WTC11 (cell line): ENCODE measurements at regions not wholly inside any gene's neighbourhood (a gene's known extent, or its start where the extent isn't known, plus 50 kb on each side); places are given as distances from the start of the nearest gene placed in this dataset.

Experiments used
- ATAC-seq: fragments of 200-7000 bp; cut with Tn5 transposase; 2 replicates; pipeline ENCODE4 v1.10.0; 2021; ENCODE audit warnings: mild to moderate bottlenecking, moderate library complexity
- CTCF ChIA-PET: fragments of 300-600 bp; sonication (Branson Sonifier 250); formaldehyde crosslinking; loops from one replicate; lab custom pipeline; 2021; ENCODE audit warnings: antibody characterized with exemption; lab: Charles Lee
- POLR2A ChIA-PET: fragments of 350-600 bp; sonication (Branson Sonifier 250); formaldehyde crosslinking; loops from one replicate; lab custom pipeline; 2021; ENCODE audit warnings: antibody characterized with exemption; lab: Charles Lee
- DNase-seq: peaks from one replicate; pipeline ENCODE4 v3.0.0; 2021; ENCODE audit warnings: low spot score
- H3K27ac Mint-ChIP-seq: 2 replicates; pipeline ENCODE4 v1.8.0; 2021; ENCODE audit warnings: mixed read lengths
- H3K27me3 Mint-ChIP-seq: 2 replicates; pipeline ENCODE4 v1.8.0; 2021; ENCODE audit warnings: low read depth, mild to moderate bottlenecking, moderate library complexity, mixed read lengths
- H3K36me3 Mint-ChIP-seq: 2 replicates; pipeline ENCODE4 v1.8.0; 2021; ENCODE audit warnings: mixed read lengths
- H3K4me1 Mint-ChIP-seq: 2 replicates; pipeline ENCODE4 v1.8.0; 2022; ENCODE audit warnings: mixed read lengths
- H3K4me3 Mint-ChIP-seq: 2 replicates; pipeline ENCODE4 v1.8.0; 2021; ENCODE audit warnings: mild to moderate bottlenecking, moderate library complexity, mixed read lengths
- H3K9me3 Mint-ChIP-seq: 2 replicates; pipeline ENCODE4 v1.8.0; 2021; ENCODE audit warnings: mixed read lengths
- ATF2 ChIP-seq: sonication (generic); formaldehyde crosslinking; IDR thresholded peaks from 2 replicates; pipeline ENCODE4 v1.8.1; 2022; ENCODE audit warnings: low read depth, missing genetic modification reagents, borderline replicate concordance
- ATF3 ChIP-seq: sonication (generic); formaldehyde crosslinking; conservative IDR thresholded peaks from 2 replicates; pipeline ENCODE4 v1.8.1; 2022; ENCODE audit warnings: mild to moderate bottlenecking, missing genetic modification reagents
- ATF6 ChIP-seq: sonication (generic); formaldehyde crosslinking; IDR thresholded peaks from 2 replicates; pipeline ENCODE4 v1.8.1; 2023; ENCODE audit warnings: mild to moderate bottlenecking, missing genetic modification reagents
- CREB1 ChIP-seq: sonication (generic); formaldehyde crosslinking; IDR thresholded peaks from 2 replicates; pipeline ENCODE4 v1.8.0; 2023; ENCODE audit warnings: mild to moderate bottlenecking, missing genetic modification reagents
- ESRRA ChIP-seq: sonication (generic); formaldehyde crosslinking; IDR thresholded peaks from 2 replicates; pipeline ENCODE4 v1.8.1; 2022; ENCODE audit warnings: mild to moderate bottlenecking, missing genetic modification reagents, borderline replicate concordance
- FOXP1 ChIP-seq: sonication (generic); formaldehyde crosslinking; IDR thresholded peaks from 2 replicates; pipeline ENCODE4 v1.8.0; 2022; ENCODE audit warnings: missing genetic modification reagents, mild to moderate bottlenecking, moderate library complexity, borderline replicate concordance
- HMGA2 ChIP-seq: fragments of 250-450 bp; sonication (Bioruptor Pico); IDR thresholded peaks from 2 replicates; pipeline ENCODE4 v1.4.0; 2021; ENCODE audit warnings: mild to moderate bottlenecking, moderate library complexity
- IRF1 ChIP-seq: sonication (generic); formaldehyde crosslinking; IDR thresholded peaks from 2 replicates; pipeline ENCODE4 v1.8.0; 2023; ENCODE audit warnings: missing genetic modification reagents
- NR1H2 ChIP-seq: sonication (generic); formaldehyde crosslinking; IDR thresholded peaks from 2 replicates; pipeline ENCODE4 v1.9.0; 2021; ENCODE audit warnings: mild to moderate bottlenecking, moderate library complexity, missing genetic modification reagents
- PRRX2 ChIP-seq: fragments of 250-450 bp; sonication (Bioruptor Pico); IDR thresholded peaks from 2 replicates; pipeline ENCODE4 v1.8.0; 2021; ENCODE audit warnings: mild to moderate bottlenecking
- SMAD4 ChIP-seq: sonication (generic); formaldehyde crosslinking; IDR thresholded peaks from 2 replicates; pipeline ENCODE4 v1.8.0; 2022; ENCODE audit warnings: mild to moderate bottlenecking, missing genetic modification reagents
- TCF7 ChIP-seq: sonication (generic); formaldehyde crosslinking; IDR thresholded peaks from 2 replicates; pipeline ENCODE4 v1.8.0; 2022; ENCODE audit warnings: mild to moderate bottlenecking, low read depth, missing genetic modification reagents, moderate library complexity
- TP53 ChIP-seq: sonication (generic); formaldehyde crosslinking; IDR thresholded peaks from 2 replicates; pipeline ENCODE4 v1.8.1; 2023; ENCODE audit warnings: mild to moderate bottlenecking, missing genetic modification reagents
- USF1 ChIP-seq: sonication (generic); formaldehyde crosslinking; IDR thresholded peaks from 2 replicates; pipeline ENCODE4 v1.8.0; 2022; ENCODE audit warnings: mild to moderate bottlenecking, missing genetic modification reagents
- USF2 ChIP-seq: sonication (generic); formaldehyde crosslinking; IDR thresholded peaks from 2 replicates; pipeline ENCODE4 v1.8.1; 2023; ENCODE audit warnings: mild to moderate bottlenecking, missing genetic modification reagents, moderate library complexity
- ZBTB21 ChIP-seq: sonication (generic); formaldehyde crosslinking; IDR thresholded peaks from 2 replicates; pipeline ENCODE4 v1.8.1; 2023; ENCODE audit warnings: mild to moderate bottlenecking, missing genetic modification reagents, borderline replicate concordance
- ZBTB43 ChIP-seq: sonication (generic); formaldehyde crosslinking; IDR thresholded peaks from 2 replicates; pipeline ENCODE4 v1.8.1; 2023; ENCODE audit warnings: mild to moderate bottlenecking, missing genetic modification reagents
- ZMAT4 ChIP-seq: fragments of 250-450 bp; sonication (Bioruptor Pico); IDR thresholded peaks from 2 replicates; pipeline ENCODE4 v1.9.0; 2021; ENCODE audit warnings: mild to moderate bottlenecking
- ZNF138 ChIP-seq: sonication (generic); formaldehyde crosslinking; conservative IDR thresholded peaks from 2 replicates; pipeline ENCODE4 v1.8.1; 2022; ENCODE audit warnings: mild to moderate bottlenecking, moderate library complexity, missing genetic modification reagents
- ZNF219 ChIP-seq: sonication (generic); formaldehyde crosslinking; IDR thresholded peaks from 2 replicates; pipeline ENCODE4 v1.8.0; 2023; ENCODE audit warnings: missing genetic modification reagents, mild to moderate bottlenecking, borderline replicate concordance
- ZNF423 ChIP-seq: fragments of 250-450 bp; sonication (Bioruptor Pico); IDR thresholded peaks from 2 replicates; pipeline ENCODE4 v2.1.2; 2022; ENCODE audit warnings: mild to moderate bottlenecking, moderate library complexity
- ZNF671 ChIP-seq: fragments of 250-450 bp; sonication (Bioruptor Pico); IDR thresholded peaks from 2 replicates; pipeline ENCODE4 v1.8.0; 2021; ENCODE audit warnings: mild to moderate bottlenecking

GRCh38 chr15:52857937-52858781 is 68.0 kb upstream of the ONECUT1 start (continued):
- TF ChIP-seq FOXP1 (CRISPR knock-in tag) (no peak), ZNF219 (CRISPR knock-in tag) (no peak), ZNF138 (CRISPR knock-in tag) (no peak)

GRCh38 chr15:52857471-52857870 is 67.3 kb upstream of the ONECUT1 start:
- CTCF ChIA-PET, result no interaction called here
- Mint-ChIP-seq H3K27me3 (no peaks in the 10 kb centered on the region; the same call in 1 of the 2 replicates), H3K4me3 (no peak overlapping the region), H3K4me1 (peaks cover 13% of the 10 kb centered on the region), H3K36me3 (no peaks in the 10 kb centered on the region), H3K27ac (no peak overlapping the region), H3K9me3 (no peaks in the 10 kb centered on the region)
- POLR2A ChIA-PET, result no interaction called here
- TF ChIP-seq ZNF671 (CRISPR knock-in tag), result no peak
- no peak for TF ChIP-seq ZMAT4
- no peak for TF ChIP-seq TP53 (CRISPR knock-in tag)
- peak; percentile 10; the same call in 1 of the 2 replicates for ATAC-seq
- DNase-seq, result no peak

GRCh38 chr15:52856286-52856685 is 66.2 kb upstream of the ONECUT1 start:
- no peaks in the 10 kb centered on the region for H3K9me3 Mint-ChIP-seq
- no peak overlapping the region for H3K4me3 Mint-ChIP-seq
- H3K4me1 Mint-ChIP-seq, result peaks cover 10% of the 10 kb centered on the region
- H3K36me3 Mint-ChIP-seq, result no peaks in the 10 kb centered on the region
- H3K27ac Mint-ChIP-seq, result no peak overlapping the region
- no peaks in the 10 kb centered on the region; the same call in 1 of the 2 replicates for H3K27me3 Mint-ChIP-seq
- DNase-seq (no peak), ATAC-seq (peak; percentile 38)
- TF ChIP-seq PRRX2 (CRISPR knock-in tag) (no peak), USF2 (CRISPR knock-in tag) (no peak), ATF6 (no peak), IRF1 (no peak), SMAD4 (no peak), TCF7 (CRISPR knock-in tag) (no peak), HMGA2 (no peak), ZBTB21 (no peak), CREB1 (CRISPR knock-in tag) (no peak), USF1 (CRISPR knock-in tag) (no peak), ATF2 (CRISPR knock-in tag) (no peak), ZNF423 (CRISPR knock-in tag) (no peak), ZBTB43 (CRISPR knock-in tag) (no peak), ESRRA (CRISPR knock-in tag) (no peak), NR1H2 (CRISPR knock-in tag) (no peak), FOXP1 (CRISPR knock-in tag) (no peak), ATF3 (no peak)
- ChIA-PET POLR2A (no interaction called here), CTCF (no interaction called here)
